SK-N-SH (cell line): ENCODE measurements at regions not wholly inside any gene's neighbourhood (a gene's known extent, or its start where the extent isn't known, plus 50 kb on each side); places are given as distances from the start of the nearest gene placed in this dataset.

Source experiments
- POLR2AphosphoS5 ChIP-seq: IDR thresholded peaks from 2 replicates; pipeline ENCODE4 v1.6.1; 2012; ENCODE audit warnings: low read depth, low read length
- SMC3 ChIP-seq: IDR thresholded peaks from 2 replicates; pipeline ENCODE4 v1.6.1; 2012; ENCODE audit warnings: low read depth, low read length, improper control_type of control experiment
- TF ChIP-seq, protein P1 (sequence below): fragments of 200-600 bp; sonication (generic); IDR thresholded peaks from 2 replicates; pipeline ENCODE4 v1.6.1; 2017; ENCODE audit warnings: antibody characterized with exemption, mild to moderate bottlenecking, moderate library complexity

- no peak for TF ChIP-seq SMC3
- no peak for TF ChIP-seq POLR2AphosphoS5
- TF ChIP-seq, protein P1, sequence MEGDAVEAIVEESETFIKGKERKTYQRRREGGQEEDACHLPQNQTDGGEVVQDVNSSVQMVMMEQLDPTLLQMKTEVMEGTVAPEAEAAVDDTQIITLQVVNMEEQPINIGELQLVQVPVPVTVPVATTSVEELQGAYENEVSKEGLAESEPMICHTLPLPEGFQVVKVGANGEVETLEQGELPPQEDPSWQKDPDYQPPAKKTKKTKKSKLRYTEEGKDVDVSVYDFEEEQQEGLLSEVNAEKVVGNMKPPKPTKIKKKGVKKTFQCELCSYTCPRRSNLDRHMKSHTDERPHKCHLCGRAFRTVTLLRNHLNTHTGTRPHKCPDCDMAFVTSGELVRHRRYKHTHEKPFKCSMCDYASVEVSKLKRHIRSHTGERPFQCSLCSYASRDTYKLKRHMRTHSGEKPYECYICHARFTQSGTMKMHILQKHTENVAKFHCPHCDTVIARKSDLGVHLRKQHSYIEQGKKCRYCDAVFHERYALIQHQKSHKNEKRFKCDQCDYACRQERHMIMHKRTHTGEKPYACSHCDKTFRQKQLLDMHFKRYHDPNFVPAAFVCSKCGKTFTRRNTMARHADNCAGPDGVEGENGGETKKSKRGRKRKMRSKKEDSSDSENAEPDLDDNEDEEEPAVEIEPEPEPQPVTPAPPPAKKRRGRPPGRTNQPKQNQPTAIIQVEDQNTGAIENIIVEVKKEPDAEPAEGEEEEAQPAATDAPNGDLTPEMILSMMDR: no peak
Measured at GRCh38 chr17:72563952-72564351, 443.1 kb downstream of the SOX9 start.
